Spleen (tissue), 7 donors: ENCODE measurements at regions not wholly inside any gene's neighbourhood (a gene's known extent, or its start where the extent isn't known, plus 50 kb on each side); places are given as distances from the start of the nearest gene placed in this dataset.

Experiments
- CTCF ChIP-seq, 11 experiments: fragments of 200-600 bp in 7 of 11; fragments of 450-650 bp in 4 of 11; sonication (generic) in 4 of 11; IDR thresholded peaks in 8 of 11; conservative IDR thresholded peaks in 3 of 11; 1 replicate in 7 of 11; 2 replicates in 4 of 11; pipeline versions ENCODE4 v1.4.0 to v1.8.0; 2016 to 2021; ENCODE audit warnings: antibody characterized with exemption in 11 of 11, inconsistent platforms in 4 of 11, mild to moderate bottlenecking in 1 of 11
- POLR2A ChIP-seq, 3 donors: fragments of 450-650 bp; IDR thresholded peaks; one replicate each; pipeline ENCODE4 v1.5.1; 2017; ENCODE audit warnings: antibody characterized with exemption in 3 of 3, mild to moderate bottlenecking in 1 of 3
- POLR2AphosphoS5 ChIP-seq, 3 donors: sonication (generic); formaldehyde crosslinking; IDR thresholded peaks; one replicate each; pipeline ENCODE4 v1.5.1; 2017; ENCODE audit warnings: antibody characterized with exemption in 3 of 3
- donor health status: DM: no; HTN: no; CAD: no; lungs with moderate emphysema.
- donor health status: DM: no; HTN: no; CAD: no.
- donor health status: DM: no; HTN: no; CAD: no.

- TF ChIP-seq POLR2A (IDR thresholded peaks at IDR 0.05) (no peak), CTCF (IDR thresholded peaks at IDR 0.05 in 8 of 11, conservative IDR thresholded peaks at IDR 0.05 in 3 of 11) (no peak), POLR2AphosphoS5 (IDR thresholded peaks at IDR 0.05) (peak; percentile 77 to 88 (median 83))
These were observed 159.3 kb upstream of the GRK3 start for GRCh38 chr22:25404928-25405816.
